LoVo (cell line): ENCODE measurements at regions not wholly inside any gene's neighbourhood (a gene's known extent, or its start where the extent isn't known, plus 50 kb on each side); places are given as distances from the start of the nearest gene placed in this dataset.

Experiments
- DNase-seq: peaks from one replicate; pipeline ENCODE4 v3.0.0-alpha.2; 2016; ENCODE audit warnings: low spot score

DNA sequence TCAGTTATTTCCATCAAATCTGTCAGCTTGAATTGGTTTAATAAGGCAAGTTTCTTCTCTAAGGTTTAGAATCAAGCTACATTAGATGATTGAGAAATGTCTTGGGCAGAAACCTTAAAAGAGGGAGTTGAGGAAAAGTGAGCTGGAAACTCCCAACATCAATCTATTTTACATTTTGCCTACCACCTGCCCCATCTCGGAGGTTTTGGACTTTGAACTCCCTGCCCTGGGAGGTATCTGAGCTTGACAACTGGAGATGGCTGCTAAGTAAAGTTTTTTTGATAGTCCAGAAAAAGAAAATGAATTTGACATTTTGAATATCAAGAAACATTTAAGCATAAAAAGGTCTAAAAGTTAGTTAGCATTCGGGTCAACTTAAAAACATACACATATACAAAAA is 234.2 kb downstream of the NFKBIZ start:
- DNase-seq, result peak; percentile 26

DNA sequence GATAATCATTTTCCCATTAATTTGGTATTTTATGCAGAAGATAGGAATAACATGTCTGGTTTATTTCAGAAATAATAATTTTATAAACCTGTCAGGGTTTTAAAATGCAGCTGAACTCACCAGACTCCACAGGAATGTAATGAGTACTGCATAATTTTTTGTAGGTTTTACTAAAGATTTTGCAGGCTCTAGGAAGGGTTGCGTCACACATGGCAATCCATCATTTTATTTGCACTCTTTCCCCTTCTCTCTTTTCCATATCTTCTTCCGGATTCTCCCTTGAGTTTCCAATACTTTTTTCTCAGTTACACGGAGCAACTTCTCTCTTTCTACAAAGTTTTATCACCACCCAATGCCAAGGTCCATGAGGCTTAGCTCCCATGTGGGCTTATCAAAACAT is 234.7 kb downstream of the NFKBIZ start:
- DNase-seq, result no peak

DNA sequence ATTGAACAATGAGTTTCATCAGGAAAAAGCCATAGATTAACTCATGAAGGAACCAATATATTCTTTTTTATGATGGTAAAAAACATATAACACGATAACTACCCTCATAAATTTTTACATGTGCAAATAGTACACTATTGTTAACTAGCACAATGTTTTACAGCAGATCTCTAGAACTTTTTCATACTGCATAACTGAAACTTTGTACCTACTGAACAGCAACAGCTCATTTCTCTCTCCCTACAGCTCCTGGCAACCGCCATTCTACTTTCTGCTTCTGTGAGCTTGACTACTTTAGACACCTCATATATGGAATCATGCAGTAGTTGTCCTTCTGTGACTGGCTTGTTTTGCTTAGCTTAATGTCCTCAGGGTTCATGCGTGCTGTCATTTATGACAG is 235.4 kb downstream of the NFKBIZ start:
- DNase-seq, result no peak

DNA sequence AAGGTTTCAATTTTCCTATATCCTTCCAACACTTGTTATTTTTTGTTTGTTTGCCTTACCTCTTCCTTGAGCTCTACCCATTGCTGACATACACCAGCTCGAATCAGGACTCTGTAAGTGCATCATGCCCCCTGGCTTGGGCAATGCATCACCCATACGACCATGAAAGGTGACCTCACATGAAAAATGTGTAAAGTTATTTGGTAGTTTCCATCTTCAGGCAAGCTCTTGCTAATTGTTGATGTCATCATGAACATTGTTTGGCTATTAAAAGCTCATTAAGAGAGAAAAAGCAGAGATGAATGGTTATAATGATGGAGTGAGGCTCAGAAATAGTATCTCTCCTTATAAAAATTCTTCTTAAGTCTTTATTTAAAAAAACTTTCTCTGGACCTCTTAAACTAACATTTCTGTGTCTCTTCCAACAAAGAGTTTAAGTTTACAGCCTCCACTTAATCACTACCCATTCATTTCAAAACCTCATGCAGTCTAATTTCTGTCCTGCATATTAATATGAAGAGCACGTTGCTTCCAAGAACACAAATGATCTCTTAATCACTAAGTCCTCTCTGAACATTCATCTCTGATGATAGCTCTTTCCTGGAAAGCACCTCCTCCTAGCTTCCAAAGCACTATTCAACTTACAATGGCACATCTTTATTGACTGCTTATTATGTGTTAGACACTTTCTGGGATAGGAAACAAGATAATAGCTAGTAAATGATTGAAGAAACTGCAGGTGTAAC is 236.3 kb downstream of the NFKBIZ start:
- DNase-seq, result no peak

DNA sequence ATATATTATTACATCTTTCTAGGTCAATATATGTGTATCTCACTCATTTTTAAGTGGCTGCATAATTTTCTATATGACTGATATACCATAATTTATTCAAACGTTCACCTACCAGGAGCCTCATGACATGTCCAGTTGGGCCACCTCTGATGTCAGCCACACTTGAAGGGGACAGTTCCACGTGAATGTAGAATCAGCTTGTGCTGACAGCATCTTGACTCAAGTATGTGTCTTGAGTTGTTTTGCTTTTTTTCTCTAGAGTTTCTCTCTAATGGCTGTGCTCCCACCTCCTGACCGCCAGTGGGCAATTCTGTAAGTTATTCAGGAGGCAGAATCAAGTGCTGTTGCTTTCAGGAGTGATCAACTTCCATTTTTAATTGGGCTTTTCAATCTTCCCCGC is 237.9 kb downstream of the NFKBIZ start:
- DNase-seq, result no peak

DNA sequence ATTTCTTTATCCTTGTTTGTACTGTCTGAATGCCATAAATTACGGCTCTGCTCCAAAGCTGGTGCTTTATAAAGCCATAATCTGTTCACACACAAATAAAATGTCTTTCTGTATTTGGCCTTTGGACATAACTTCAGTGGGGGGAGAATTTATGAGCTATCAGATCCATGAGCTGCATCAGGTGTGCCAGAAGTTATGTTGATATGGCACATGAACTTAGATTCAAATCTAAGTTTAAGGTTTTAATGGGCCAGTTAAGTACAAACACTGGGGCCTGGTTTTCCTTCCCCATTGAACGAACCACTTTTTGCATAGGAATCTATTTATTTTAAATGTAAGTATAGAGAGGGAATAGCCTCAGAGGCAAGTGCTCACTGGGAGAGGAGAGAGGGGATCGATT is 239.9 kb downstream of the NFKBIZ start:
- peak; percentile 42 for DNase-seq

DNA sequence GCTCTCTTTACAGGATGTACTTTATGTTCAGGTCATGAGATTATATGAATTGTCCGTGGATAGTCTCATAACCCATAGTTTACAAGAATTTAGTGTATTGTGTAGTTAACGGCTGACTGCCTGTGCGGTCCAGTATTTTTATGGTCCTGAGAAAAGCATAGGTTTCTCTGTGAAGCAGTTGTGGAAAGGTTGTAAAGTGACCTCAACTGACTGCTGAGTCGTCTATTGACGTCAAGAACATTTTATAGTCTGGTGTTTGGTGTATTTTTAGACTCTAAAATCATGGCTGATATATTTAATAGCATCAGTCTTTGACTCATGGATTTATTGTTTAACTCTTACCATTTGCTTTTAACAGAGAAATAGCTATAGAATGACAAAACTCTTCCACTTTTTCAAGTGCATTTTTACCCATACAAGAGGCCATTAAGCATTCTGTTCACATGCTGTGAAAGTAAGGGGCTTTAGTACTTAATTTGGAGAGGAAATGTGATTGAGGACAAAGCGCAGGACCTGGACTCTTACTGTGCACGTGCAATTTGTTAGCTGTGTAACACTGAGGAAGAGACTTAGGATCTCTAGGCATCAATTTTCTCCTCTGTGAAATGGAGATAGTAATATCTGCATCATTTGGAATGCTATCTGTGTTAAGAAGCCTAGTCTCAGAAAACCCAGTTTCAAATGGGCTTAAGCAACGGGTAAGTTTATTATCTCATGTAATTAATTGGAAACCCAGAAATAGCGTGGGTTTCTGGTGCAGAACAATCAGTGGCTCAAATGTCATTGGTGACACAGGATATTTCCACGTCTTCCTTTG is 240.8 kb downstream of the NFKBIZ start:
- peak; percentile 66 for DNase-seq

DNA sequence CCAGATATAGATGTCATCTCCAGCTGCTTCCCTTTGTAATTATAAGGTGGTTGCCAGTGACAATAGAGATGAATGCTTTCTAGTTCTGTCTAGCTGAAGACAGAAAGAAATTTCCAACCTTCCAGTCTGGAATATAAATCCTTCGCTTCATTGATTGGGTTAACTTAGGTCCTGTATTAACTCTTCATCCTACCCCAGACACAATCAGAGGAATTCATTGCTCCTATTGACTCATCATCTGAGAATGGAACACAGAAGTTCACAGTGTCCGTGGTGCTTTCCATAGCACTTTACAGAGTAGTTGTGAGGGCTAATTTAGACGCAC is 241.4 kb downstream of the NFKBIZ start:
- no peak for DNase-seq

DNA sequence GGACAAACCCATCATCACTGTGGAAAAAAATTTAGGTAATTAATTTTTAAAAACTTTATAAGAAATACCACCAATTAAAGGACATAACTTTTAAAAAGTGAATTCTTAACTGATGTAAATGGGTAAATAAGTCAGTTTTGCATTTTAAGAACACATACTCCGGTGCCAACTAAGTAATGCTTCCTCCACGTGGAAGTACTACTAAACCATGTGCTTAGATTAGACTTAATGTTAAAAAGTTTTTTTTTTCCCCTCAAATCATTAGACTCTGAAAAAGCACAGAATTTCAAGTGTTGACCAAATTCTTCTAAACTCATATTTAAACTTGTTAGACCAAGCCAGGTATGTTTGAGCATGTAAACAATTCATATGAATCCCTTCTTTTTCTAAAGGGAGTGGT is 242.0 kb downstream of the NFKBIZ start:
- DNase-seq, result no peak

DNA sequence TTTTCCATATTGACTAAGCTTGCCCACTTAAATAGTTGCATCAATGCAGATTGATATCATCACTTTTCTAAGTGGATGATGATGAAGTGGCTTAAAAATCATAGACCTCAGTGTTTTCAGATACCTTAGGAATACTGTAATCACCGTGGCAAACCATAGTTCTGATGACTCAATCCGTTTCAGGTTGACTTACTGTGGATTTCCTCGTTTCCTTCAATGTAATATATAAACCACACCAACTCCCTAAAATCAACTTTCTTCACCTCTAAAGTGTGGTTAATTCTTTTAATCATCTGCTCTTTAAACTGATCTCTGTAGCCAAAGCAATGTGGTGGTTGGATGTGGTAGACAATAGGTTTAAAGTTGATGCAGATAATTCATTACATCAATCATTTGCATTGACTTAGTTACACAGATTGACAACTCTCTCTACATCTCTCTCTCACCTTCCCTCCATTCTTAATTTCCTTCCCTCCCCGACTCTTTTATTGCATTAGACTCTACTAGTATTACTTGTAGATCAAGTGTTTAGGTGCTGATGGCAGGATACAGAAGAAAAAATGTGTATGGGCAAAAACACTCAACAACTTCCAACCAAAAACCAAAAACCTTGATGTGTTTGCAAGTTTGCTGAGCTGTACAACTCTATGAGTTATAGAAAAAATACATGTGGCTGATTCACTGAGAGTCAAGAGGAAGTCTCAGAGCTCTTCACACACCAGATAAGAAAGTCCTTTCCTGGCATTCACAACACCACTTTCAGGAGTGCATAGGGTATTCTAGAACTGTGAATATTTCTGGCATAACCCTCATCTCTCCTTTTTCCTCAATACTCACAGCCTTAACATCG is 243.5 kb downstream of the NFKBIZ start:
- no peak for DNase-seq

DNA sequence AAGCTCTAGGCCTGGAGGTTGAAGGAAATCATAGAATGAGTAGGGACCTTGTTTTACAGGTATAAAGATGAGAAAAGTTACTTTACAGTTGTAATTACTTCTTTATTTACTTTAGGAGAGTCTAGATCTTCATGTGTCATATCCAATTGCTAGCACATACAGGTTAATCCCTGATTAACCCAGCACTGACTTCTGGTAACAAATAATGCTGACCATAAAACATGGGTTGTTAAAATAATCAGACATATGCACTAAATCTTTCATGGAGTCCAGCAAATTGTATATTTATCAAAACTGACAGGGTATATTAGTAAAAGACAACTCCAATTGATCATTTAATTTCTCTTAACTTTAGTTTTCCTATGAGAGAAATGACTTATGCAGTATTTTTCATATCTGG is 245.2 kb downstream of the NFKBIZ start:
- no peak for DNase-seq

DNA sequence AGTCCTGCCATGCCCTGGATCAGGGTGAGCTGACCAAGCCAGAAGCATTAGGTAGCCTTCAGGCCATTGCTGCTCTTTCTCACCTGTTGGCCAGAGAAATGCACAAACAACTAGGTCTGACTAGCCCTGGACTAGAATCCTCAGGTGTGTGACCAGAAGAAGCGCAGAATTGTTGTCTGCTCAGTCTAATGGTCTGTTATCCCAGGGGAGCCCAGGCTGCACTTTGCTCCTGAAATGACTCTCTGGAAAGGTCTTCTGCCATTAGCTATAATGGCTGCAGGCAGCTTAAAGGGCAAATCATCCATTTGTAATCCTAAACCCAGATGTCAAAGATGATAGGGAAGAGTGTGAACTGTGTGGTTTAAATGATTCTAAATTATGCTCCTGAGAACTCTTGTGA is 246.1 kb downstream of the NFKBIZ start:
- no peak for DNase-seq

DNA sequence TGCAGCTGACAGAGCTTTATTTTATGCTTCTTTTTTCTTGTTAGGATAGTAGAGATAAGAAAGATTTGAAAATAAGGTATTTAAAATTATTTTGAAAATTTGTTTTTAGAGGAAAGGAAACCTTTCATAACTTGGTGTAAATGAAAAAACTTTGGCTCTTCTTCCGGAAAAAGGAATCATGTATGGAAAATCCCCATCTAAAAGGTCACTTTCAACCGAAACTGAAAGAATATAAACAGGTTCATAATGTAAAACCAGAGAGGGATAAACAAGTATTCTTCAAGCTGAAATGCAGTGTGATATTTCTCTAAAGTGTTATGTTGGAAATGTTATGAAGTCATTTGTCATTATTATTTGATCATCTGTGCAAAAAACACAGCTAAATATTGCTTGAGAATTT is 246.8 kb downstream of the NFKBIZ start:
- no peak for DNase-seq

DNA sequence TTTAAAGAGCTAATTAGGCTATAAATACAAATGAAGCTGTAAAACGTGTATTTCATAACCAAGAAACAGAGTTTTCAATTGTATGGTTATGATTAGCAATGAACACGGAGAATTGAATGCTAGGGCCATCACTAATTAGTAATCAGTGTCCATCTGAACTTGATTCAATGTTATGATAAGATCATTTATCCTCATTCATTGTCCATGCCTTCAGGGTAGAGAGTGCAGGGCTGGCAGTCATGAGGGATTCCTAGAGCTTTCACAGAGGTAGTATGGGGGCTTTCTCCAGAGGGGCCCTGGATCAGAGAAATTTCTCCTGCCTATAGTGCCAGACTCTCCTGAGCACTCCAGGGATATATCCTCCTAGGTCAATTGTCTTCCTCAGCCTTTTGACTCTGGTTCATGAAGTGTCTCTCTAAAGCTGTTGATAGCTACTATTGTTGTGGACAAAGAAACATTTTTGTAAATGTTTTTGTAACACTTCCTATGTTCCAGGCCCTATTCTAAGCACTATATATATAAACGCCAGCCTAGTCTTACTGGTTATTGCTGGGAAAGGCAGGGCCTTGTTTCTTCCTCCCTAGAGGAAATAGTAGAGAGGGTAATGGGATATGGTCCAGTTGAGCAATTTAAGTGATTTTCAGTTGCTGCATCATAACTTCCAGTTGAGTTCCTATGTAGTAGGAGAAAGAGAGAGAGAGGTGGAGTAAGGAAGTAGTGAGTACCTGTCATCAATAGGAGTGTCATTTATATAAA is 249.0 kb downstream of the NFKBIZ start:
- DNase-seq, result no peak

DNA sequence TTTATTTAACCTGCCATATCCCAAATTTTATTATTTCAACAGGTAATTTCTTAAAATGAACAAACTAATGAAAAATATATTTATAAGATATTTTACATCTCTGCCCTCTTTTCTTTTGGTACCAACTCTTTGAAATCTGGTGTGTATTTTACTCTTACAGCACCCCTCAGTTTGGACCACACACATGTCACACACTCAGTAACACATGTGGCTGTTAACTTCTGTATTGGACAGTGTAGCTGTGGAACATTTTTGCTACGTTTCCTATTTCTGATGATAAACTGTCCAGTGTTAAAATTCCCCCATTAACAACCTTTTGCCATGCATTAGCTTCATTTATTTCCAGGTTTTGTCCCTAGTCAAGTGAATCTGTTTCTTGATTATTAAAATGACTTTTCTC is 250.6 kb downstream of the NFKBIZ start:
- no peak for DNase-seq

DNA sequence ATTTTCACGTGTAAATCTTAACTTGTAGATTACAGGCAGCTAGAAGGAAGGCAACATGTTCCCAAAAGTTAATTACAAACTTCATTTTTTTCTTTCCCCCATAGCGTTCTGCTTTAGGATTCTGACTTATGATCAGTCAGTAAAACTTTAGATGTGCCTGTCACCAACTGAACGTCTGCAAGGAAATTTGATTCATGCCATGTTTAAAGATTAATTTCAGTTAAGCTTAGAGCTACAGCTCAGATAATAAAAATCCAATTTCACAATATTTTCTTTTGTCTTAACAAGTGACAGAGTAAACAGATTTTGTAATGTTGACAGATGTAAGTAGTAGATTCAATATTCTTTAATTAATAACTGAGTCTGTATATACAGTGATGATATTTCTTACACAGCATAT is 253.1 kb downstream of the NFKBIZ start:
- no peak for DNase-seq

DNA sequence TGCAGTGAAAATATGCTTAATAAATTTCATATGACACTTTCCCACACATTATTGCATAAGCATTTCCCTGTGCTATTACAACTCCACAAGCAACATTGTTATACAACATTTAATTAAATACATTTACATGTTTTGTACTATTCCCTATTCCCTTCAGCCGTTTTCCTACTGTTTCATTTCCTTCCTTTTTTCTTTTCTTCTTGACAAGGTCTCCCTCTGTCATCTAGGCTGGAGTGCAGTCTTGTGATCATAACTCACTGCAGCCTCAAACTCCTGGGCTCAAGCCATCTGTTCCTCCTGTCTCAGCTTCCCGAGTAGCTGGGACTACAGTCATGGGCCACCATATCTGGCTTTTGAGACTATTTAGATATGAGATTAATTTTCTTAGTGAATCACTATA is 254.7 kb downstream of the NFKBIZ start:
- DNase-seq, result no peak

DNA sequence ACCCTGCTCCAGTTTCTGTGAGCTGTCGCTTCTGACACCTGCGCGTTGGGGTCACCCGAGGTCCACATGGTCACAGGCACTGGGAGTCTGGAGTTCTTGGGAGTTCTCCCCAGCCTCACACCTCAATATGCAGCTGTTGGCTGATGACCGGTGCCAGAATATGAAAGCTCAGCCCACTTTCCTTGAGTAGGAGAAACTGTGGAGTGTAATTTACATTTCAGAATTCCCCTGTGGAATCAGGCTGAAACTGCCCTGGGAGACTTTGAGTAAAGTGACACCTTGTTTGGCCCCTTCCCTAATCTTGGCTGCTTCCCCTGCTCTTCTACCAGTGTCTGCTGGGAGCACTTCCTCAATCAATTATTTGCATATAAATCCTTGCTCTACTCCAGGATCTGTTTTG is 255.9 kb downstream of the NFKBIZ start:
- DNase-seq, result no peak

DNA sequence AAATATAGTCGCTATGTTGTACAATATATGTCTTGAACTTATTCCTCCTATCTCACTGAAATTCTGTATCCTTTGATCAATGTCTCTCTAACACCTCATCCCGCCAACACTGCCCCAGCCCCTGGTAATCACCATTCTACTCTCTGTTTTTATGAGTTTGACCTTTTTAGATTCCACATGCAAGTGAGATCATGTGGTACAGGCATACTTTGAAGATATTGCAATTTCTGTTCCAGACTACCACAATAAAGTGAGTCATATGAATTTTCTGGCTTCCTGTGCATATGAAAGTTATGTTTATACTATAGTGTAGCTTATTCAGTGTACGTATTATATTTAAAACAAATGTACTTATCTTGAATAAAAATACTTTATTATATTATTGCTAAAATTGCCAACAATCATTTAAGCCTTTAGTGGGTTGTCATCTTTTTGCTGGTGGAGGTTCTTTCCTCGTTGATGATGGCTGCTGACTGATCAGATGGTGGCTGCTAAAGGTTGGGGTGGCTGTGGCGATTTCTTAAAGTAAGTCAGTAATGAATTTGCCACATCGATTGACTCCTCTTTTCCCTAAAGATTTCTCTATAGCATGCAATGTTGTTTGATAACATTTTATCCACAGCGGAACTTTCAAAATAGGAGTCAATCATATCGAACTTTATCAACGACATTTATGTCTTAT is 257.2 kb downstream of the NFKBIZ start:
- DNase-seq, result no peak

DNA sequence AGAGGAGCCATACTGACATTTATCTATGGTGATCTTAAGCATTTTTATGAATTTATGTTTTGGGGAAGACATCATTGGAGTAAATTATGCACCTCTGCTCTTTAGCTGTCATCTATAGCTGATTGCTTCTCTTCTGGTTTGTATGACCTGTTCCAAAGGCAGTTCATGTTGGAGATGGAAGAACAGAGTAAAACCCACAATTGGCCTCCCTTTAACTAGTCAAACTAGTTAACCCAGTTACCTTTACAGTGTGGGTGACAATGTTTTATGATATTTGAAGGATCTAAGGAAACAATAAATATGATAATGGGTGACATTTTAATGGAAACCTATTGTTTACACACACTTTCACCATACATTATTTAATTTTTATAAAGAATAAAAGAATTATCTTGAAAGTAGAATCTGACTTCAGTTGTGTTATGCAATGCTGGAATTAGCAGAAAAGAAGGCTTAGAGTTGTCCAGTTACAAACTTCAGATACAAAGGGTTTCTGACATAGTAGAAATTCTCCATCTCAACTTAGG is 263.5 kb downstream of the NFKBIZ start:
- peak; percentile 40 for DNase-seq

DNA sequence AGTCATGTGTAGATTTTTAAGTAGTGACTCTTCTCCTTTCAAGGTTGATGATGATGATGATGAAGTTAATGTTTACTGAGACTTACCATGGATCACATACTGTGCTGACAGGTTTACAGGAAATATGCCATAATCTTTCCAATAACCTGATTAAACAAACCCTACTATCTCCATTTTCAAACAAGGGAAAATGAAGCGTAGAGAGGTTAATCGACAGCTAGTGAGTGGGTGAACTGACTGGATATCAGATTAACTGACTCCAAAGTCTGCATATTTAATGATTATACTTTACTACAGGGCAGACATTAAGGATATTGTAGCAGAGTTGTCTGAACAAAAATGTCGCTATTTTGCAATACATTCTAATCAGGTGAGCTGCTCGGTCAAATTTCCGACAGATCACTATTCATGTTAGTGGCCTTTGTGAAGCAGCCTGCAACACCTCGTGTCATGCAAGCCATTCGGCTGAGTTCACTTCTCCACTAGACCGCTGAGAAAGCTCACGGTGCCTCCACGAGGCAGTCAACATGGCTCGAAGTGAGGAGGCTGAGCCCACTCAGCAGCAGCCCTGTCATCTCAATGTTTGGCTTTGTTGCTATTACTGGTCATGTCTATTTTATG is 264.2 kb downstream of the NFKBIZ start:
- peak; percentile 60 for DNase-seq
